ENCODE measurements at regions not wholly inside any gene's neighbourhood (a gene's known extent, or its start where the extent isn't known, plus 50 kb on each side); places are given as distances from the start of the nearest gene placed in this dataset.

GRCh38 chr22:47653921-47654320 is 891.5 kb downstream of the TBC1D22A start:
- no peak for DNase-seq

DNA sequence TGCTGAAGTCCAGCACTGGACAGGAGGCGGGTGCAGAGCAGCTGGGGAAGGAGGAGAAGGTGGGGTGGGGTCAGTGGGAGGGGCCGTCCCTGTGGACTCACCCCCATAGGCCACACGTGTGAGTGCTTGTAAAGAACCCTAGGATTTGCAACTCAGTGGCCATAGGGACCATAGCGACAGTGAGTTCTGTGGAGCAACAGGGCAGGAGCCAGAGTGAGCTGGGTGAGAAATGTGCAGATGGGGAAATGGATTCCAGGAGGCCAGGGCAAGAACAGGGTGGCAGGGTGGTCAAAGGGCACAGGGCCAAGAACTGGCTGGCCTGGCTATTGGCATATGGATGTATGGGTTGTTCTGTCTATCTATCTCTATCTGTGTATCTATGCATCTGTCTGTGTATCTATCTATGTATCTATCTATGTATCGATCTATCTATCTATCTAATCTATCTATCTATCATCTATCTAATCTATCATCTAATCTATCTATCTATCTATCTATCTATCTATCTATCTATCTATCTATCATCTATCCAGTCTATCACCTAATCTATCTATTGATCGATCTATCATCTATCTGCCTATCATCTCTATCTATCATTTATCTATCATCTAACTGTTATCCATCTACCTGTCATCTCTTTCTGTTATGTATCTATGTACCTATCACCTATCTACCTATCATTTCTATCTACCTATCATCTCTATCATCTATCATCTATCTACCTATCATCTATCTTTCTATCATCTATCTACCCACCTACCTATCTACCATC is 889.0 kb downstream of the TBC1D22A start:
- no peak for DNase-seq

DNA sequence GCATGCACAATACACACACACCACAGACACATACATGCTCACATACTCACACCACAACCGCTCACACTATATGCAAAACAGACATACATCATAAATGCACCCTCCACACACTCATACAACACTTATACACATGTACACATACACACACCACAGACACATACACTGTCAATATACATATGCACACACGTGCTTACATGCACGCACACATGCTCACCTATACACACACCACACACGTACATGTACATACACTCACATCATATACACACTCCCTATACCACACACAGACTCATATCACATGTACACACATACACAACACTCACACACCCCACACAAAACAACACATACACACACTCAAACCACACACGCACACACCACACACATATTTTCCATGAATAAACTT is 885.3 kb downstream of the TBC1D22A start:
- no peak for DNase-seq

- DNase-seq: no peak
Measured at GRCh38 chr22:47647181-47647580, 884.7 kb downstream of the TBC1D22A start.

DNA sequence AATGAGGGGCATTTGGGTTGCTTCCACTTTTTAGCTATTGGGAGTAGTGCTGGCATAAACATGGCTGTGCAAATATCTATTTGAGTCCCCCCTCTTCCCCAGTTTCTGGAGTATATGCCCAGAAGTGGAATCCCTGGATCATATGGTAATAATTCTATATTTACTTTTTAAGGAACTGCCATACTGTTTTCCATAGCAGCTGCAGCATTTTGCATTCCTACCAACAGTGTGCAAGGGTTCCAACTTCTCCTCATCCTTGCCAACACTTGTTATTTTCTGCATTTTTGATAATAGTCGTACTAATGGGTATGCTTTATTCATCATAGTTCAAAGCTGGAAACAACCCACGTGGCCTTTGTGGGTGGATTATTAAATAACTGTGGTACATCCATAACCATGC is 883.5 kb downstream of the TBC1D22A start:
- no peak for DNase-seq

GRCh38 chr22:47645450-47645914 is 883.0 kb downstream of the TBC1D22A start:
- no peak for DNase-seq

DNA sequence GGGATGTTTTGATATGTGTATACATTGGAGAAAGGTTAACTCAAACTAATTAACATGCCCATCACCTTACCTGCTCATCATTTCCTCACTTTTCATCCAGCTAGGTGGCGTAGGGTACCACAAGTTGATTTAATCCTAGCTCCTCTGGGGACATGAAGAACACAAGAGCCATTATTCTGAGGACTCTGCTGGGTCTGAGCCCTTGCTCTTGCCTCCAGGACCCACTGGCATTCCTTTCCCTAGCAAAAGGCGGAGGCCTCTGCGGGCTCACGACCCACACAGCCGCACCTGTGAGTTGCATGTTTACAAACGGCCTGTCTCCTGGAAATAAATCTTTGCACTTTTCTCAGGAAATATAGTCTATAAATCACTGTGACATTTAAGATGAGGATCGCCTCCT is 871.9 kb downstream of the TBC1D22A start:
- no peak for DNase-seq

GRCh38 chr22:47633111-47633510 is 870.7 kb downstream of the TBC1D22A start:
- DNase-seq: no peak

- no peak for DNase-seq
Measured at GRCh38 chr22:47632701-47633100, 870.3 kb downstream of the TBC1D22A start.

DNA sequence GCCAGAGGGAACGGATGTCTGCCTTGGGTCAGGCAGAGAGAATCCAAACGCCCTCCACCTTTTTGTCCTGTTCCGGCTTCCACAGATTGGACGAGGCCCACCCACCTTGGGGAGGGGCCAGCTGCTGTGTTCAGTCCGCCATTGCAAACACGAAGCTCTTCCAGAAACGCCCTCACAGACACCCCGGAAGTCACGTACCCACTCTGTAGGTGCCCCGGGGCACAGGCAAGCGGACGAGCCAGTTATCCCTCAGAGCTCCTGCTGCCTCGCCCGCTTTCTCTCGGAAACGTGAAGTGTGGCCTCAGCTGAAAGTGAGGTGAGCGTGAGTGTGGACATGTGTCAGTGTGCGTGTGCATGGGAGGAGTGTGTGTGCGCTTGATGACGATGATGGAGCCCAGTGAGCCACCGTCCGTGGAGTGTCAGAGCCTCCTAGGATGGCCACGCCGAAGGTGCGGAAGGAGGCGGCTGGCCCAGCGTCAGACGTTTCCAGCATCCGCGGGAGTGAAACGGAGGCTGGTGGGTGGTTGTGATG is 869.2 kb downstream of the TBC1D22A start:
- no peak for DNase-seq

GRCh38 chr22:47630741-47631534 is 868.5 kb downstream of the TBC1D22A start:
- DNase-seq: no peak

GRCh38 chr22:47629791-47630655 is 867.6 kb downstream of the TBC1D22A start:
- no peak for DNase-seq

DNA sequence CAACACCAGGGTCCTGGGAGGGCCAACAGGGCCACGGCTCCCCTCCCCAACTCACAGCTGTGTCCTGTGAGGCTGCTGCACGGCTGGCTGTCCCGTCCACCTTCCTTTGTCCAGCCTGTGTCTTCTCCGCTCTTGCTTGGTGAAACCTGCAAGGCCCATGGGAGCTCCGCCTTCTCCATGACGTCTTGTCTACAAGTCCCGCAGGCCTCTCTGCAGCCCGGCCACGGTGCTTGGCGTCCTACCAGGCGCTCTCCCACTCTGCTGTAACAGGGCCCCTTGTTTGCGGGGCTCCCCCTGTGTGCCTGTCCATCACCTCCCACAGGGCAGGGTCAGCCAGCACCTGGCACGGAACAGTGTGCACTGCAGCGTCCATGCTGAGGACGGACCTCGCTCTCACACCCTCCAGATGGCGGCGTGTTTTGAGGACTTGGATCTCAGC is 866.8 kb downstream of the TBC1D22A start:
- no peak for DNase-seq

- DNase-seq: no peak
Measured at GRCh38 chr22:47628477-47629272, 866.2 kb downstream of the TBC1D22A start.

DNA sequence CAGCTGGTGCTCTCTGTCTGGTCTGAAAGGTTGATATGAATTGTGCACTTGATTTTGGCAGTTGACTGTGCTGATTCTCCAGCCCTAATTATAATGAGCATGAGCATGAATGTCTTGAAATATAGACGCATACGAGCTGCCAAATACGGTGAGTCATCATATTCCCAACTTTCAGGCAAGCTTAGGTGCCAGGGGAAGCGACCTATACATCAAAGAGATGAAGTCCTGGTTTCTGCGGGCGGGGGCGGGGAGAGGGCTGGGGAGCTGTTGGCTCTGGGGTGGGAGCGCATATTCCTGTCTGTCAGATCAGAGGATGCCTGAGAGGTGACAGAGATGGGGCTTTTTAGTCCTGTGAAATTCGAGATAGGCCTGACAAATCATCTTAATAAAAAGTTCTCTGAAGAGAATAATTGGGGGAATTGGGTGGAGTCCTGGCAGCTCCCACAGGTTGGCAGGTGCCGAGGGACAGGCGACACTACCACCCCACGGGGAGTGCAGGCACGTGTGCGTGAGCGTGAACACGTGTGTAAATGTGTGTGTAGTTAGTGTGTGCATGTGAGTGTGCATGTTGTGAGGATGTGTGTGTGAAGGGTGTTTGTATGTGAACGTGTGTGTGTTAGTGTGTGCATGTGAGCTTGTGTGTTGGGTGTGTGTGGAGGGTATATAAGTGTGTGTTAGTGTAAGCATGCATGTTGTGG is 865.3 kb downstream of the TBC1D22A start:
- DNase-seq: no peak

DNA sequence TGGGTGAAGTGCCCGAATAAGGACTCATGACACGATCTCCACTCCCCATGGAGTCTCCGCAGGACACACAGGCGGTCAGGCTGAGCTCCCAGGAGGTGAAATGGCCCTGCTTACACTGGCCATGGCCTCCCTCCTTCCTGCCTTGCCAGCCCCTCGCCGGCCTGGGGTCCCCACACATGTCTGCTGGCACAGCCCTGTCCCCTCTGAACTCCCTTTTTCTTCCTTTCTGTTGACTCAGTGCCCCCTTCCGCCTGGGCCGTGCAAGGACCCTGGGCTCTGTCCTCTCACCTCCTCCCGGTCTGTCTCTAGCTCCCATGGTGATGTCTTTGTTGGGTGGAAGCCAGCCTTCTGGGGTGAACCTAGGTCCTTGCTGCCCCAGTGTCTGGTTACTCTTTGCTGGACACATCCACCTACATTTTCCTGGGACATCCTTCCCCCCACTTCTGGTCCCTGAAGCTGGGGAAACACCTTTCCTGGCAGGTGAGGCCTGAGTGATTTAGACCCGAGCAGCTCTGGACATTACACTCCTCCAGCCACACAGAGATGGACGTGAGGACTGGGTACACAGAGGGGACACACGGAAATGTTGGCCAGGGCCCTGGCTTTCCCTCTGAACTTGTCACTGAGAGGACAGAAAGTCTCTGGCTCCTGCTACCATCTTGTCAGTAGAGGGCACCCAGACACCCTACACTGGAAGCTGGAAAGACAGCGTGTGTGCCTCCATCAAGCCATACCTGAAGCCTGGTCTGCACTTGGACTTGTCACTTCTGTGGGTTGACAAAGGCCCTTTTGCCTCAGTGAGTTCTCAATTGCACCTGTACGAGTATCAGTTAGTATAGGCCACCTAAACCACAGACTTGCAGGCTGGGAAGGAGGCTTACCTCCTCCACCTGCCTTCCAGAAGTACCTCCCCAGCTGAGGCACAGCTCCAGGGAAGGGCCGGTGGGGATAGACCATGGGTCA is 864.3 kb downstream of the TBC1D22A start:
- no peak for DNase-seq

GRCh38 chr22:47625531-47626427 is 863.3 kb downstream of the TBC1D22A start:
- no peak for DNase-seq

- no peak for DNase-seq
Measured at GRCh38 chr22:47625013-47625385, 862.5 kb downstream of the TBC1D22A start.
